ENCODE measurements at regions not wholly inside any gene's neighbourhood (a gene's known extent, or its start where the extent isn't known, plus 50 kb on each side); places are given as distances from the start of the nearest gene placed in this dataset.

DNA sequence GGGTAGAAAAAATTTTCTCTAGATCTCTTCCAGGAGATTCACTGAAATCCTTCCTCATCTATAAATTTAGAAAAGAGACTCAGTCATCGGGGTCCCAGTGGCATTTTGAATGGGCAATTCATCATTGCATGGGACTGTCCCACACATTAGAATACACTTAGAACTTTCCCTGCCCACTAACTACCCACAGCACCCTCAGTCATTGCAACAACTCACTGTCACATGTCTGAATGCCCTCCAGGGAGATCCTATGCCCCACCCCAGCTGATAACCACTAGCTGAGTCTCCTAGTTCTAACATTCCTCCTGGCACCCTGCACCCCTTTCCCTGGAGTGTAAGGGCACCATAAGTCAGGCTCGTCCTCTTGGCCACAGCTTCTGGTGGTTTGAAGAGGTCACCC lies 89.6 kb downstream of the INSIG2 start:
- TF ChIP-seq, protein P1, sequence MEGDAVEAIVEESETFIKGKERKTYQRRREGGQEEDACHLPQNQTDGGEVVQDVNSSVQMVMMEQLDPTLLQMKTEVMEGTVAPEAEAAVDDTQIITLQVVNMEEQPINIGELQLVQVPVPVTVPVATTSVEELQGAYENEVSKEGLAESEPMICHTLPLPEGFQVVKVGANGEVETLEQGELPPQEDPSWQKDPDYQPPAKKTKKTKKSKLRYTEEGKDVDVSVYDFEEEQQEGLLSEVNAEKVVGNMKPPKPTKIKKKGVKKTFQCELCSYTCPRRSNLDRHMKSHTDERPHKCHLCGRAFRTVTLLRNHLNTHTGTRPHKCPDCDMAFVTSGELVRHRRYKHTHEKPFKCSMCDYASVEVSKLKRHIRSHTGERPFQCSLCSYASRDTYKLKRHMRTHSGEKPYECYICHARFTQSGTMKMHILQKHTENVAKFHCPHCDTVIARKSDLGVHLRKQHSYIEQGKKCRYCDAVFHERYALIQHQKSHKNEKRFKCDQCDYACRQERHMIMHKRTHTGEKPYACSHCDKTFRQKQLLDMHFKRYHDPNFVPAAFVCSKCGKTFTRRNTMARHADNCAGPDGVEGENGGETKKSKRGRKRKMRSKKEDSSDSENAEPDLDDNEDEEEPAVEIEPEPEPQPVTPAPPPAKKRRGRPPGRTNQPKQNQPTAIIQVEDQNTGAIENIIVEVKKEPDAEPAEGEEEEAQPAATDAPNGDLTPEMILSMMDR (IDR thresholded peaks at IDR 0.05; ENCODE audit: insufficient read depth, low read length, poor library complexity, severe bottlenecking) = no peak
- TF ChIP-seq EZH2phosphoT487 (conservative IDR thresholded peaks at IDR 0.05; ENCODE audit: low read length) = no peak

Measured in SU-DHL-6 (cell line).